CD4-positive, CD25-positive, alpha-beta regulatory T cell (primary cell): ENCODE measurements at regions not wholly inside any gene's neighbourhood (a gene's known extent, or its start where the extent isn't known, plus 50 kb on each side); places are given as distances from the start of the nearest gene placed in this dataset.

ENCODE experiments used
- ATAC-seq, 2 donors: fragments of 150-1000 bp; cut with Tn5 transposase; one replicate each; pipeline ENCODE4 v1.10.0; 2021; ENCODE audit warnings: low read depth in 2 of 2, moderate number of reproducible peaks in 2 of 2, moderate library complexity in 1 of 2
- DNase-seq, 3 donors: peaks; one replicate each; pipeline versions ENCODE4 v3.0.0 to v3.0.0-alpha.2; 2012 to 2022; ENCODE audit warnings: mixed read lengths in 1 of 3
- H3K27ac ChIP-seq: one replicate; pipeline ENCODE4 v1.7.0; 2013; ENCODE audit warnings: mild to moderate bottlenecking, low read length; ENCODE audit not compliant: insufficient read depth, poor library complexity, severe bottlenecking
- H3K27me3 ChIP-seq: one replicate; pipeline ENCODE4 v1.7.0; 2013; ENCODE audit warnings: low read length; ENCODE audit not compliant: control insufficient read depth, insufficient read depth
- H3K36me3 ChIP-seq: one replicate; pipeline ENCODE4 v1.7.0; 2013; ENCODE audit warnings: mild to moderate bottlenecking, low read length, moderate library complexity; ENCODE audit not compliant: control insufficient read depth, insufficient read depth
- H3K4me1 ChIP-seq: 2 replicates; pipeline ENCODE4 v1.7.0; 2013; ENCODE audit warnings: mild to moderate bottlenecking, low read length; ENCODE audit not compliant: insufficient read depth, control insufficient read depth, poor library complexity, severe bottlenecking
- H3K4me3 ChIP-seq: one replicate; pipeline ENCODE4 v1.7.0; 2013; ENCODE audit warnings: low read depth, mild to moderate bottlenecking, low read length, moderate library complexity
- H3K9me3 ChIP-seq, 2 experiments: 1 replicate in 1 of 2; 2 replicates in 1 of 2; pipeline ENCODE4 v1.7.0; 2013; ENCODE audit warnings: low read length in 2 of 2, mild to moderate bottlenecking in 1 of 2, moderate library complexity in 1 of 2; ENCODE audit not compliant: control insufficient read depth in 2 of 2
- H3K27ac Mint-ChIP-seq, 3 donors: one replicate each; pipeline ENCODE4 v1.8.0; 2020 to 2022; ENCODE audit warnings: mild to moderate bottlenecking in 3 of 3, mixed read lengths in 3 of 3, moderate library complexity in 2 of 3
- H3K27me3 Mint-ChIP-seq: one replicate; pipeline ENCODE4 v1.8.0; 2022; ENCODE audit warnings: mild to moderate bottlenecking, mixed read lengths
- H3K36me3 Mint-ChIP-seq: one replicate; pipeline ENCODE4 v1.8.0; 2020; ENCODE audit warnings: mixed read lengths
- H3K4me1 Mint-ChIP-seq, 4 donors: one replicate each; pipeline ENCODE4 v1.8.0; 2020 to 2022; ENCODE audit warnings: mixed read lengths in 4 of 4, mild to moderate bottlenecking in 1 of 4
- H3K4me3 Mint-ChIP-seq, 4 donors: one replicate each; pipeline ENCODE4 v1.8.0; 2020 to 2022; ENCODE audit warnings: mild to moderate bottlenecking in 4 of 4, mixed read lengths in 4 of 4, moderate library complexity in 3 of 4
- H3K9me3 Mint-ChIP-seq, 7 donors: one replicate each; pipeline ENCODE4 v1.8.0; 2020 to 2022; ENCODE audit warnings: mixed read lengths in 7 of 7, mild to moderate bottlenecking in 3 of 7, moderate library complexity in 2 of 7

DNA sequence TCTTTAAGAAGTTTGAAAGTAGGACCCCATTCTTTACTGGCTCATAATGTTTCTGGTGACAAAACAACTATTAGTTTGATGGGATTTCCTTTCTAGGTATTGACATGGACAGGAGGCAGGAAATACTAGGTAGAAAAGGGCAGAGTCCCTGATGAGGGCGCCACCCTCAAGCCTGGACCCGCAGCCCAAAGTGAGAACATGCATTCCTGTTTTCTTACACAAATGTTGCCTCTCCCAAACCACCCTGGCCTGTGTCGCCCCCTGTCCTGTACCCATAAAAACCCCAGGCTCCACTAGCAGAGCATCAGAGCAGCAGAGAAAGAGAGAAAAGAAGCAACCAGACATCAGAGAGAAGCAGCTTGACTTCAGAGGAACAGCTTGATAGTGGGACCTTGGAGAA is 1055.2 kb upstream of the POT1 start:
- Mint-ChIP-seq H3K27me3 (no peaks in the 10 kb centered on the region), H3K9me3 (peaks cover 4 to 24% (median 11%) of the 10 kb centered on the region in 7 donors), H3K4me1 (no peaks in the 10 kb centered on the region), H3K27ac (no peak overlapping the region), H3K4me3 (no peak overlapping the region), H3K36me3 (no peaks in the 10 kb centered on the region)
- Histone ChIP-seq H3K27ac (no peak overlapping the region), H3K4me1 (no peaks in the 10 kb centered on the region), H3K36me3 (no peaks in the 10 kb centered on the region), H3K4me3 (no peak overlapping the region), H3K27me3 (no peaks in the 10 kb centered on the region), H3K9me3 (no peaks in the 10 kb centered on the region)
- ATAC-seq = no peak
- no peak for DNase-seq

DNA sequence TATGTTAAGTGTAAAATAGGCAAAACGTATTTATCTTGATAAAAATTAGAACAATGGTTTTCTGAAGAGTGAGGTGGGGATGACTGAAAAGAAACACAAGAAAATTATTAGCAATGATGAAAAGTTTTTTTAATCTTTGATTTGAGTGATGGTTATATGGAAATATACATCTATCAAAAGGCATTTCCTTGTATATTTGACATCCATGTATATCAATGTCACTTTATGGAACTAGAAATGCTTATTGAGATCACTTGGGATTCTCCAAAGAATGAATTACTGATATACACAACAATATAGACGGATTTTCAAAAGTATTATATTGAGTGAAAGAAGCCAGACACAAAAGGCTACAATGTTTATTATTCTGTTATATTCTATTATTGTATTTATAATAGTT is 1042.0 kb upstream of the POT1 start:
- no peak overlapping the region for H3K4me3 ChIP-seq
- H3K4me1 ChIP-seq = no peaks in the 10 kb centered on the region
- Mint-ChIP-seq H3K27me3 (no peaks in the 10 kb centered on the region), H3K36me3 (no peaks in the 10 kb centered on the region), H3K9me3 (peaks cover 0 to 2% (median 0%) of the 10 kb centered on the region in 7 donors), H3K4me1 (no peaks in the 10 kb centered on the region), H3K4me3 (no peak overlapping the region), H3K27ac (no peak overlapping the region)
- ATAC-seq (no peak), DNase-seq (no peak)
- no peaks in the 10 kb centered on the region for H3K9me3 ChIP-seq
- no peak overlapping the region for H3K27ac ChIP-seq
- H3K36me3 ChIP-seq = no peaks in the 10 kb centered on the region
- H3K27me3 ChIP-seq = no peaks in the 10 kb centered on the region

DNA sequence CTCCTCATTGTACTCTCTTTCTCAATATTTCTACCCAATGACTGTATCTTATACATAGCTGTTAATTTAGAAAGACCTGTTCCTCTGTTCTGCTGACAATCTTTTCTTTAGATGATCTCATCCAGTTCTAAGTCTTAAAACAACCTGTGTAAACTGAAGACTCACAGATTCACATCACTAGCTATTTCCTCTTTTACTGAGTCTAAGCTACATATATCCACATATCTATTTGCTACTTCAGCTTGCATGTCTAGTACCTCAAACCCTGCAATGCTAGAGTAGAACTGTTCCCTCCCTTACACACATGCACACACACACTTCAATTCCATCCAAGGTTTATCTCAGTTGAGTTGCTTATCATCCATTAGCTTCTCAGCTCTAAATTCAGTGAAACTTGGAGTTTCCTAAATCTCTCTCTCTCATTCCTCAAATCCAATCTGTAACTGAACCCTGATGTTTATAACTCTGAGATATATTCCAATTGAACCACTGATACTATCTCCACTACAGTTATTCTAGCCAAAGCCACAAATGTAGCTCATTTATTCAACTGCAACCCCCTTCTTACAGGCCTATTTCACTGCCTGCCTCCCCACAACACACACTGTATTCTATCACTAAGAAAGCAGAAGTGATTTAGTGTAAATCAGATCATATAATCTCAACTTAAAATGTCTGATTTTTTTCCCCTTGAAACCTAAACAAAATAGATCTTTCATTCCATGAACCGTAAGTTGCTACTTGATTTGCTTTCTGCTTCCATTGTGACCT is 1036.8 kb upstream of the POT1 start:
- Histone ChIP-seq H3K4me1 (no peaks in the 10 kb centered on the region), H3K27me3 (no peaks in the 10 kb centered on the region), H3K36me3 (no peaks in the 10 kb centered on the region), H3K27ac (no peak overlapping the region), H3K9me3 (no peaks in the 10 kb centered on the region), H3K4me3 (no peak overlapping the region)
- Mint-ChIP-seq H3K27ac (no peak overlapping the region), H3K4me1 (no peaks in the 10 kb centered on the region), H3K4me3 (no peak overlapping the region), H3K27me3 (no peaks in the 10 kb centered on the region), H3K9me3 (peaks cover 2 to 11% (median 3%) of the 10 kb centered on the region in 7 donors), H3K36me3 (no peaks in the 10 kb centered on the region)
- no peak for DNase-seq
- no peak for ATAC-seq

DNA sequence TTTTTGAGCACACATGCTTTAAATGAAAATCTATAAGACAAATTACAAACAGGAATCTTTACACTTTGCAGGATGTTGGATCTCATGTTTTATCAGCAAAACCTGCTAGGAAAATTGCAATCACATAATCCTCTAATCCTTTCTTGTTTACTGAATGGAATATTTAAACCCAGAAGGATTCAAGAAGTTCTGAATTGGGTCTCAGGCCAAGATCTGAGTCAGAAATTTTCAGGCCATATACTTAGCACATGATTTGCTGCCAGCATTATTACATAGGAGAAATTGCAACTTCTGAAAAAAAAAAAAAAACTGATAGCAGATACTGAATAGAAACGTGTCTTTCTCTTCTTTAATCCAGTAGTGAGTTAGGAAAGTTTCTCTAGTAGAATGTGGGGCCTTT is 1005.3 kb upstream of the POT1 start:
- Mint-ChIP-seq H3K27me3 (no peaks in the 10 kb centered on the region), H3K36me3 (no peaks in the 10 kb centered on the region), H3K4me1 (no peaks in the 10 kb centered on the region), H3K4me3 (no peak overlapping the region), H3K9me3 (peaks cover 0 to 16% (median 0%) of the 10 kb centered on the region in 7 donors), H3K27ac (no peak overlapping the region)
- Histone ChIP-seq H3K4me3 (no peak overlapping the region), H3K27ac (no peak overlapping the region), H3K27me3 (no peaks in the 10 kb centered on the region), H3K4me1 (no peaks in the 10 kb centered on the region), H3K9me3 (no peaks in the 10 kb centered on the region), H3K36me3 (no peaks in the 10 kb centered on the region)
- ATAC-seq (no peak), DNase-seq (no peak)

DNA sequence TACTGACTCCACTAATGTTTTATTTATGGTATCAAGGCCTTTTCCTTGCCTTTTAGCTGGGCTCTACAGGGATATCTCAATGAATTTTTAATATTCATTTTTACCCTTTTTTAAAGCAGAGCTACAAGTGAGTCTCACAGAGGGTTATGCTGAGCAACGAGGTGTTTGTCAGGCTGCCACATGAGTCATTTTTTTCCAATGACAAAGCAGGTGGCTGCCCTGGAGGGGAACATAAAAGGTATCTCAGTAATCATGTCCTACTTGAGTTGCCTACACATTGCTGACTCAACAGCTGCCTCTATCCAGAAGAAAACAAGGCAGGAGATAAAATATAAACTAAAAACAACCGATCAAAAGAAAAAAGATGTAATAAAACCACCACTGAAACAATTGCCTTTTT is 1004.9 kb upstream of the POT1 start:
- Histone ChIP-seq H3K9me3 (no peaks in the 10 kb centered on the region), H3K36me3 (no peaks in the 10 kb centered on the region), H3K27me3 (no peaks in the 10 kb centered on the region), H3K4me3 (no peak overlapping the region), H3K27ac (no peak overlapping the region), H3K4me1 (no peaks in the 10 kb centered on the region)
- no peak overlapping the region for H3K27ac Mint-ChIP-seq
- no peak for ATAC-seq
- H3K36me3 Mint-ChIP-seq = no peaks in the 10 kb centered on the region
- H3K4me1 Mint-ChIP-seq = no peaks in the 10 kb centered on the region
- H3K4me3 Mint-ChIP-seq = no peak overlapping the region
- peaks cover 0 to 16% (median 0%) of the 10 kb centered on the region in 7 donors for H3K9me3 Mint-ChIP-seq
- DNase-seq = no peak
- H3K27me3 Mint-ChIP-seq = no peaks in the 10 kb centered on the region

DNA sequence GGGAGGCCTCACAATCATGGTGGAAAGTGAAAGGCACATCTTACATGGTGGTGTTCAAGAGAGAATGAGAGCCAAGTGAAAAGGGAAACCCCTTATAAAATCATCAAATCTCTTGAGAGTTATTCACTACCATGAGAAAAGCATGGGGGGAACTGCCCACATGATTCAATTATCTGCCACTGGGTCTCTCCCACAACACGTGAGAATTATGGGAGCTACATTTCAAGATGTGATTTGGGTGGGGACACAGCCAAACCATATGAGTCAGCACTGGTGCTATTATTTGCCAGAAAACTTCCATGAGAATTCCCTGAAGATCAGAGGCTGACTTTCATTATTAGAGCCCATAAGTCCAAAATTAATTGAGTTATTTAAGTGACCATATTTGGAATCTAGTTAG is 1001.2 kb upstream of the POT1 start:
- H3K4me1 ChIP-seq = no peaks in the 10 kb centered on the region
- Mint-ChIP-seq H3K27ac (no peak overlapping the region), H3K36me3 (no peaks in the 10 kb centered on the region), H3K9me3 (peaks cover 0 to 11% (median 2%) of the 10 kb centered on the region in 7 donors), H3K4me3 (no peak overlapping the region), H3K4me1 (no peaks in the 10 kb centered on the region), H3K27me3 (no peaks in the 10 kb centered on the region)
- no peak overlapping the region for H3K27ac ChIP-seq
- no peak for ATAC-seq
- no peaks in the 10 kb centered on the region for H3K36me3 ChIP-seq
- H3K9me3 ChIP-seq = no peaks in the 10 kb centered on the region
- no peaks in the 10 kb centered on the region for H3K27me3 ChIP-seq
- DNase-seq = no peak
- H3K4me3 ChIP-seq = no peak overlapping the region

DNA sequence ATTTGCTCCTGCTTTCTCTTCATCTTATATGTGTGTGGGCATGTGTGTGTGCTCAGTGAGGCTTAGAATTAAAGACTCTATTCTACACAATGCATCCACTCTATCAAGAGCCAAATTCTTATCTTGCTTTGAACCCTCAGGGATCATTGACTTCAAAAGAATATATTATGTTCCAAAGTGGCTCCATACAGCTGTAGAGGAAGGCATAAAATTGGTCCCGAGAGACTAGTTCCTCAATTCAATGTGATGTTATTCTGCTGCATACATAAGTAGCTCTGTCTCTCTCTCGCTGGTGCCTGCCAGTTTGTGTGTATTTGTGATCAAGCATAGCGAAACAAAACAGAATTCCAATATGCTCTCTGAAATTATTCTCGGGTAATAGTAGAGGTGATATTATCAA is 997.9 kb upstream of the POT1 start:
- no peaks in the 10 kb centered on the region for H3K36me3 ChIP-seq
- no peaks in the 10 kb centered on the region for H3K27me3 Mint-ChIP-seq
- H3K4me3 ChIP-seq = no peak overlapping the region
- no peak for DNase-seq
- H3K4me1 Mint-ChIP-seq = no peaks in the 10 kb centered on the region
- no peak overlapping the region for H3K27ac Mint-ChIP-seq
- no peaks in the 10 kb centered on the region for H3K27me3 ChIP-seq
- no peak overlapping the region for H3K27ac ChIP-seq
- no peaks in the 10 kb centered on the region for H3K4me1 ChIP-seq
- no peak overlapping the region for H3K4me3 Mint-ChIP-seq
- no peaks in the 10 kb centered on the region for H3K9me3 ChIP-seq
- no peaks in the 10 kb centered on the region for H3K36me3 Mint-ChIP-seq
- no peak for ATAC-seq
- H3K9me3 Mint-ChIP-seq = peaks cover 0 to 12% (median 4%) of the 10 kb centered on the region in 7 donors

DNA sequence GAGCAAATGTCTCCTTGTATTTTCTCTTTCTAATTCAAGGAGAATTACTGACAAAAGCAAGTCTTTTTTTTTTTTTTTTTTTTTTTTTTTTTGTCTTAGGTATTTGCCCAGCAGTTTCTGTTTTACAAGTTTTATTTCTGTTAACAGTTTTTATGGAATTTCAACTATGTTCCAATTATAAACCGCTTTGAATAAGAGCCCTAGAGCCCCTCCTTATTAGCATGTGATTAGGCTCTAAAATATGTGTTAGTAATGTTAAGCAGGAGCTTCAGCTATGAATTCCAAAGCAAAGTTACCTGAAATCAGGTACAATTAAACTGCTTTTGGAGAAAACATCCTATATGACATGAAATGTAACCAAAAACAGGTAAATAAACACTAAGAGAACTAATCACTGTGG is 997.0 kb upstream of the POT1 start:
- Mint-ChIP-seq H3K27me3 (no peaks in the 10 kb centered on the region), H3K9me3 (peaks cover 0 to 12% (median 4%) of the 10 kb centered on the region in 7 donors), H3K4me3 (no peak overlapping the region), H3K4me1 (no peaks in the 10 kb centered on the region), H3K27ac (no peak overlapping the region), H3K36me3 (no peaks in the 10 kb centered on the region)
- no peaks in the 10 kb centered on the region for H3K9me3 ChIP-seq
- H3K36me3 ChIP-seq = no peaks in the 10 kb centered on the region
- no peak overlapping the region for H3K4me3 ChIP-seq
- H3K27me3 ChIP-seq = no peaks in the 10 kb centered on the region
- H3K27ac ChIP-seq = no peak overlapping the region
- ATAC-seq (no peak), DNase-seq (no peak)
- H3K4me1 ChIP-seq = no peaks in the 10 kb centered on the region
